SK-N-MC (cell line): ENCODE measurements at regions not wholly inside any gene's neighbourhood (a gene's known extent, or its start where the extent isn't known, plus 50 kb on each side); places are given as distances from the start of the nearest gene placed in this dataset.

Experiments used
- EZH2 ChIP-seq: fragments of 200-600 bp; sonication (generic); IDR thresholded peaks from one replicate; pipeline ENCODE4 v1.6.1; 2017; ENCODE audit warnings: antibody characterized with exemption
- POLR2AphosphoS5 ChIP-seq: IDR thresholded peaks from 2 replicates; pipeline ENCODE4 v1.6.1; 2012; ENCODE audit warnings: mild to moderate bottlenecking, low read depth, low read length, borderline replicate concordance

DNA sequence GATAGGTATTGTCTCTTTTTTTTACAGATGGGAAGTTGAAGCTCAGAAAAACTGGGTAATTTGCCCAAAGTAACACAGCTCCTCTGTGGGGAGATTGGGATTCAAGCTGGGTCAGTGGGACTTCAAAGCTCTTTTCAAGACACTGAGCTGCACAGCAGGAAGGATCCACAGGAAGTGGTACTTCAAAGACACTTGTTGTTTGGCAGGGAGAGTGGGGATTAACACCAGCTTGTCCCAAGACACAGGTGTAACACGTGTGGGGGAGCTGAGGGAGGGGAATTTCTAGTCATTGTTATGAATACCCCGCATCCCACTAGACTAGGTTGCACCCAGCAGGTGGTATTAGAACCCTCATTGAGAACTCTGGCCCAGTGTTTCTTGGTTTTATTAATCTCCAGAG lies 116.0 kb downstream of the FOXB1 start:
- no peak for TF ChIP-seq POLR2AphosphoS5
- no peak for TF ChIP-seq EZH2
